ENCODE measurements at regions not wholly inside any gene's neighbourhood (a gene's known extent, or its start where the extent isn't known, plus 50 kb on each side); places are given as distances from the start of the nearest gene placed in this dataset.

DNA sequence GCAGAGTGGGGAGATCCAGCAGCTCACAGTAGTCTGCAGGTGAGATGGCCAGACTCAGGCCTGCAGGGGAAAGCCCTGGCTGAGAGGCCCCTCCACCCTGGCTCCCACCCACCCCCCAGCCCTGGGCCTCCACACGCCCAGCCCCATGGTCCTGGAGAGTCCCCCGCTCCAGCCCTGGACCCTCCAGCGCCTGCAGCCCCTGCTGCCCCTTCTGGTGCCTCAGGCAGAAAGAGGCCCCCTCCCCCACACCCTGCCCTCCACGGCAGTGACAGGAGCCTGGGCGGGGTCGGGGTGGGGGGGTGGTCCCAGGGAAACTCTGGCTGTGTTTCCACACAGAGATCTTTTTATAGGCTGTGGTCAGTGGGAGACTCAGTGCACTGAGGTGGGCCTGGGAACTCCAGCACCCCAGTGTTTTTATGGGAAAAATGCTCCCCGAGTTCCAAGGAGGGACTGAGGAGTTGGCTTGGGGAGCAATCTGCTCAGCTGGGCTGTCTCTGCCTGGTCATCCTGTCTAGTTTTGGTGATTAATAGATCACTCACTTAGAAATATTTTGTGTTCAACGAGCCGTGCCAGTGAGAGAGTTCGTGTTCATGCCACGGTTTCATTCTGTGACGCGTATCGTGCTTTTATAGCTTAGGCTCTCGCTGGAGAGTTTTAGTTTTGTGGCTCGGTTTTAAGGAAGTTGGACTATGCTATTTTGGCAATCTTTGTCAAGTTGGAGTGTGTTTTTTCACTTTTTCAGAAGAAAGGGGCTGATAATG lies 53.1 kb upstream of the HGFAC start:
- no peak for TF ChIP-seq CTCF (IDR thresholded peaks at IDR 0.05; ENCODE audit: low read length)
- TF ChIP-seq EZH2 (IDR thresholded peaks at IDR 0.05; ENCODE audit: borderline replicate concordance, low read length) = no peak
